WTC11 (cell line): ENCODE measurements at regions not wholly inside any gene's neighbourhood (a gene's known extent, or its start where the extent isn't known, plus 50 kb on each side); places are given as distances from the start of the nearest gene placed in this dataset.

ENCODE experiments used
- ATF2 ChIP-seq: sonication (generic); formaldehyde crosslinking; IDR thresholded peaks from 2 replicates; pipeline ENCODE4 v1.8.1; 2022; ENCODE audit warnings: low read depth, missing genetic modification reagents, borderline replicate concordance
- CREM ChIP-seq: sonication (generic); formaldehyde crosslinking; IDR thresholded peaks from 2 replicates; pipeline ENCODE4 v1.8.1; 2022; ENCODE audit warnings: mild to moderate bottlenecking, missing genetic modification reagents, moderate library complexity
- ELF4 ChIP-seq: sonication (generic); formaldehyde crosslinking; IDR thresholded peaks from 2 replicates; pipeline ENCODE4 v1.8.1; 2022; ENCODE audit warnings: low read depth, mild to moderate bottlenecking, moderate library complexity, missing genetic modification reagents
- ETV6 ChIP-seq: sonication (generic); formaldehyde crosslinking; IDR thresholded peaks from 2 replicates; pipeline ENCODE4 v1.8.1; 2022; ENCODE audit warnings: mild to moderate bottlenecking, missing genetic modification reagents
- FOXJ3 ChIP-seq: sonication (generic); formaldehyde crosslinking; IDR thresholded peaks from 2 replicates; pipeline ENCODE4 v1.9.0; 2021; ENCODE audit warnings: missing genetic modification reagents, mild to moderate bottlenecking, borderline replicate concordance
- IRF2 ChIP-seq: sonication (generic); formaldehyde crosslinking; IDR thresholded peaks from 2 replicates; pipeline ENCODE4 v1.8.0; 2022; ENCODE audit warnings: low read depth, missing genetic modification reagents, borderline replicate concordance
- JUN ChIP-seq: sonication (generic); formaldehyde crosslinking; IDR thresholded peaks from 2 replicates; pipeline ENCODE4 v1.8.0; 2023; ENCODE audit warnings: mild to moderate bottlenecking, missing genetic modification reagents
- NFYB ChIP-seq: sonication (generic); formaldehyde crosslinking; conservative IDR thresholded peaks from 2 replicates; pipeline ENCODE4 v1.8.0; 2022; ENCODE audit warnings: low read depth, missing genetic modification reagents
- SP1 ChIP-seq: sonication (generic); formaldehyde crosslinking; conservative IDR thresholded peaks from 2 replicates; pipeline ENCODE4 v1.8.1; 2022; ENCODE audit warnings: missing genetic modification reagents
- ZNF317 ChIP-seq: sonication (generic); formaldehyde crosslinking; IDR thresholded peaks from 2 replicates; pipeline ENCODE4 v1.8.1; 2023; ENCODE audit warnings: low read depth, mild to moderate bottlenecking, moderate library complexity, missing genetic modification reagents, borderline replicate concordance
- TF ChIP-seq, protein P1 (sequence below): sonication (generic); formaldehyde crosslinking; IDR thresholded peaks from 2 replicates; pipeline ENCODE4 v1.8.0; 2022; ENCODE audit warnings: mild to moderate bottlenecking, missing genetic modification reagents
- TF ChIP-seq, protein P2 (sequence below): fragments of 200-600 bp; IDR thresholded peaks from 2 replicates; pipeline ENCODE4 v1.8.0; 2022; ENCODE audit warnings: antibody characterized with exemption
- TF ChIP-seq, protein P3 (sequence below): sonication (generic); formaldehyde crosslinking; IDR thresholded peaks from 2 replicates; pipeline ENCODE4 v1.8.0; 2022; ENCODE audit warnings: mild to moderate bottlenecking, missing genetic modification reagents

DNA sequence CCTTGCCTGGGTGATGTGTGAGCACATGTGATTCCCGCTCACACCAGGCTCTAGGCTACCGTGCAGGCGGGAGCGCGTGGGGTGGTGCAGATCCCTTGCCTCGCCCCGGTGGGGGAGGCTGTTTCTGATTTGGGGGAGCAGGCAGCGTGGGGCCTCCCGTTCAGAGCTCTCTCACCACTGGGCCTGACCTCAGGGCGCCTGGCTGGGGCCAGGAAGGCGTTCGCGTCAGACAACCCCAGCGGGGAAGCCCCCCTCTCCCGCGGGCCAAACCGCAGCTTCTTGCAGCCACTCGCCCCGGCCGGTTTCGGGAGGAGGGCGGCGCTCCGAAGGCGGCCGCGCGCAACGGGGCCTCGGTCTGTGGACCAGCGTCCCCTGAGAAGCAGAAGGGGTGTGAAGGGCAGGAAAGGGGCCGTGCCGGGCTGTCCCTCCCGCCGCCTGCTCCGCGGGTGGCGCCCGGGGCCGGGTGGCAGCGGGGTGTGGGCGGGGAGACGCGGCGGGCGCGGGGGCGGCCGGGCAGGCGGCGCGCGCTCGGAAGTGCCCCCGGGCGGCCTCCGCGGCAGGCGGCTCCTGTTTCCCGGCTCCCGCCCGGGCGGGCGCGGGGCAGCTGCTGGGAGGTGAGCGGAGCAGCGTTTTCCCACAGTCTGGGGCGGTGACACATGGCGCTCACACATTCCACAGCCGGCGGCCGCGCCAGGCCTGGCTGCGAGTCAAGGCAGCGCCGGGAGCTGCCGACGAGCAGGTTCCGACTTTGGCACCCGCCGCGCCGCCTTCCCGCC, 65.1 kb upstream of the HES1 start:
- TF ChIP-seq ATF2 (CRISPR knock-in tag) (peak; percentile 82; the same call in 1 of the 2 replicates), IRF2 (no peak), FOXJ3 (no peak), ZNF317 (CRISPR knock-in tag) (no peak), NFYB (0 out of 2 replicates have a peak, but pooled peaks have one; percentile 10), ETV6 (CRISPR knock-in tag) (peak; percentile 91; the same call in 1 of the 2 replicates), CREM (no peak), JUN (CRISPR knock-in tag) (peak; percentile 74; the same call in 1 of the 2 replicates), SP1 (CRISPR knock-in tag) (peak; percentile 44; the same call in 1 of the 2 replicates), ELF4 (0 out of 2 replicates have a peak, but pooled peaks have one; percentile 25)
- TF ChIP-seq, protein P1, sequence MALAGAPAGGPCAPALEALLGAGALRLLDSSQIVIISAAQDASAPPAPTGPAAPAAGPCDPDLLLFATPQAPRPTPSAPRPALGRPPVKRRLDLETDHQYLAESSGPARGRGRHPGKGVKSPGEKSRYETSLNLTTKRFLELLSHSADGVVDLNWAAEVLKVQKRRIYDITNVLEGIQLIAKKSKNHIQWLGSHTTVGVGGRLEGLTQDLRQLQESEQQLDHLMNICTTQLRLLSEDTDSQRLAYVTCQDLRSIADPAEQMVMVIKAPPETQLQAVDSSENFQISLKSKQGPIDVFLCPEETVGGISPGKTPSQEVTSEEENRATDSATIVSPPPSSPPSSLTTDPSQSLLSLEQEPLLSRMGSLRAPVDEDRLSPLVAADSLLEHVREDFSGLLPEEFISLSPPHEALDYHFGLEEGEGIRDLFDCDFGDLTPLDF (CRISPR knock-in tag) = peak; percentile 70; the same call in 1 of the 2 replicates
- TF ChIP-seq, protein P2, sequence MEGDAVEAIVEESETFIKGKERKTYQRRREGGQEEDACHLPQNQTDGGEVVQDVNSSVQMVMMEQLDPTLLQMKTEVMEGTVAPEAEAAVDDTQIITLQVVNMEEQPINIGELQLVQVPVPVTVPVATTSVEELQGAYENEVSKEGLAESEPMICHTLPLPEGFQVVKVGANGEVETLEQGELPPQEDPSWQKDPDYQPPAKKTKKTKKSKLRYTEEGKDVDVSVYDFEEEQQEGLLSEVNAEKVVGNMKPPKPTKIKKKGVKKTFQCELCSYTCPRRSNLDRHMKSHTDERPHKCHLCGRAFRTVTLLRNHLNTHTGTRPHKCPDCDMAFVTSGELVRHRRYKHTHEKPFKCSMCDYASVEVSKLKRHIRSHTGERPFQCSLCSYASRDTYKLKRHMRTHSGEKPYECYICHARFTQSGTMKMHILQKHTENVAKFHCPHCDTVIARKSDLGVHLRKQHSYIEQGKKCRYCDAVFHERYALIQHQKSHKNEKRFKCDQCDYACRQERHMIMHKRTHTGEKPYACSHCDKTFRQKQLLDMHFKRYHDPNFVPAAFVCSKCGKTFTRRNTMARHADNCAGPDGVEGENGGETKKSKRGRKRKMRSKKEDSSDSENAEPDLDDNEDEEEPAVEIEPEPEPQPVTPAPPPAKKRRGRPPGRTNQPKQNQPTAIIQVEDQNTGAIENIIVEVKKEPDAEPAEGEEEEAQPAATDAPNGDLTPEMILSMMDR = no peak
- TF ChIP-seq, protein P3, sequence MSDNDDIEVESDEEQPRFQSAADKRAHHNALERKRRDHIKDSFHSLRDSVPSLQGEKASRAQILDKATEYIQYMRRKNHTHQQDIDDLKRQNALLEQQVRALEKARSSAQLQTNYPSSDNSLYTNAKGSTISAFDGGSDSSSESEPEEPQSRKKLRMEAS (CRISPR knock-in tag) = peak; percentile 98
